GM19324 (cell line): ENCODE measurements at regions not wholly inside any gene's neighbourhood (a gene's known extent, or its start where the extent isn't known, plus 50 kb on each side); places are given as distances from the start of the nearest gene placed in this dataset.

ENCODE experiments used
- ATAC-seq: cut with Tn5 transposase; IDR thresholded peaks from one replicate; pipeline ENCODE4 v1.9.1; 2021; ENCODE audit warnings: mild to moderate bottlenecking, moderate library complexity; ENCODE audit not compliant: unreplicated experiment, low FRiP score

DNA sequence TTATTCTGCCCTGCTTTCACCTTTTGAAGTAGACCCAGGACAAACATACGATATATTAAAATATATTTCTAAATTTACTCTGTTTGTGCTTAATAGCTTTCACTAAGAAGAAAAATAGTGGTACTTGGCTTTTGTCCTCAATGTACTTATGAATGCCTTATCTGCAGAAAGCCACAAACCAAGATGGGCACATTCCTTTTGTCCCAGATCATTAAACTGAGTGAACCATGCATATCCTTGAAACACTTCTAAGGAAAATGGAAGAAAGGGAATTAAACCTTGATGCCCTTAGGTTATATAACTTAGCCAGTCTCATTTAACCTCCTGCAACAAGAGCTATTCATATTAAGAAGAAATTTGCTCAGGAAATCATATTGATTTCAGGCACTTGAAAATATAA, 553.8 kb upstream of the CDH9 start:
- no peak for ATAC-seq

DNA sequence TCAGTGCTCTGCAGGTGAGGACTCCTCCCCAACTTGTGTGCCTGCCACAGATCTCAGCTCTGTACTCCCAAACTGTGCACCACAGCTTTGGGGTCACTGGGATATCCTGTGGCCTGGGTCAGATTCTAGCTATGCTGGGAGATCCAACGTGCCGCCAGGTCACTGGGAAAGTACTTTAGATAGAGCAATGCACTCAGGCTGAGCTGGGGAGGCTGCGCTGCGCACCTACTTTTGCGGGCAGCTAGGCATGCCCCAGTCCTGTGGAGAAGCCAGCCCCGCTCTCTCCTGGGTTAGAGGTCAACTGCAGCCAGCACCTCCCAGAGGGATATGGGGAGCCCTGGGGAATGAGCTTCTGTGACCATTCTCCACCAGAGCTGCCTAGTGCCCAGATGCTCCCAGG, 552.1 kb upstream of the CDH9 start:
- no peak for ATAC-seq

DNA sequence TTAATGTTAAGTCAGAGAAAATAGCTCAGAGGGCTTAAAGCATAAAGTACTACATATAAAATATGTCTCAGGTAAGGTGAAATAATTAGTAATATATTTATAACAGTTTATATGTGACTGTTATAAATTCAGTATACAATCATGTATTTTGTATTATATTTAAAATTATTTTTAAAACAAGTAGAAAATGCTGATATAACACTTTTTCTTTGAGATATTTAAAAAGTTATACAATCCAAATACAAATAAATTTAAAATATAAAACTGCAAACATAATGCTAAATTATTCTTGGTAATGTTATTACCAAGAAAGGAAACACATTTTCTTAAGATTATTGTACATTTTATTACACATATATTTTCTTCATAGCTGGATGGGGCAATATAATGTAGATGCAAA, 539.9 kb upstream of the CDH9 start:
- no peak for ATAC-seq

GRCh38 chr5:27571681-27572080, 533.3 kb upstream of the CDH9 start:
- no peak for ATAC-seq

GRCh38 chr5:27568811-27569210, 530.4 kb upstream of the CDH9 start:
- no peak for ATAC-seq

- no peak for ATAC-seq
These were observed 523.0 kb upstream of the CDH9 start for GRCh38 chr5:27561408-27561807.

DNA sequence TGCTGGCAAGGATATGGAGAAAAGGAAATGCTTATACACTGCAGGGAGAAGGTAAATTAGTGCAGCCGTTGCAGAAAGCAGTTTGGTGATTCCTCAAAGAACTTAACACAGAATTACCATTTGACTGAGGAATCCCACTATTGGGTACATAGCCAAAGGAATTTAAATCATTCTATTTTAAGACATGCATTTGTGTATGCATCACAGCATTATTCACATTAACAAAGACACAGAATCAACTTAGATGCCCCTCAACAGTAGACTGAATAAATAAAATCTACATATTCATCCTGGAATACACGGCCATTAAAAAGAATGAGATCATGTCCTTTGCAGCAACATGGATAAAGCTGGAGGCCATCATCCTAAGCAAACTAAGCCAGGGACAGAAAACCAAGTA, 510.1 kb upstream of the CDH9 start:
- no peak for ATAC-seq

- ATAC-seq = no peak
These were observed 496.7 kb upstream of the CDH9 start for GRCh38 chr5:27535031-27535557.

DNA sequence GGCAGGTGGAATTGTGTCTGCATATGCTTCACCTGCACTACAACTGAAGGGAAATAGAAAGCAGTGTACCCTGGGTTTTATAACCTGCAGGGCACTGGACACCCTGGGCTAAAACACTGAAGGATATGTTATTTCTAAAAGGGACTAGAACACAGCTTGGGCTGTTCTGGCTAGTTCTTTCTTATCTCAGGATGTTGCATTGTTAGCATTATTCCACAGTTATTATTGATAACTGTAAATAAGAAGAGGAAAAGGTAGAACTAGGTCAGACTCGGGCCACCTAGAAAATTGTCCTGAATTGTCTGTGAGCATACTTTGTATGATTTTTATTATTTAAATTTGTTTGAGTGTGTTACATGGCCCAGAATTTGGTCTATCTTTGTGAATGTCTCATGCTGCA, 493.9 kb upstream of the CDH9 start:
- ATAC-seq = no peak

DNA sequence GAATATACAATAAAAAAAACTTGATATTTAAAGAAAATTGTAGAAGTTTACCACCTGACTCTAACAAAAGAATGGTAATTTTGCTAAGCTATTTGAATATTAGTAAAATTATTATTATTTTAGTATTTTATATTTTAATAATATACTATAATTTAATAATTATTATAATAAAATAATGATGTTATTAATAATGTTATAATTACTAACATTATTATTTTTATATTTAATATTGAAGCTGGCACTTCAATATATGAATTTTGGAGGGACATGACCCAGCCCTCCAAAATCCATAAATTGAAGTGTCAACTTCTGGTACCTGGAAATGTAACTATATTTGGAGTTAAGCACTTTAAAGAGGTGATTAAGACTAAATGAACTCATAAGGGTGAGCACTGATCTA, 486.1 kb upstream of the CDH9 start:
- no peak for ATAC-seq

DNA sequence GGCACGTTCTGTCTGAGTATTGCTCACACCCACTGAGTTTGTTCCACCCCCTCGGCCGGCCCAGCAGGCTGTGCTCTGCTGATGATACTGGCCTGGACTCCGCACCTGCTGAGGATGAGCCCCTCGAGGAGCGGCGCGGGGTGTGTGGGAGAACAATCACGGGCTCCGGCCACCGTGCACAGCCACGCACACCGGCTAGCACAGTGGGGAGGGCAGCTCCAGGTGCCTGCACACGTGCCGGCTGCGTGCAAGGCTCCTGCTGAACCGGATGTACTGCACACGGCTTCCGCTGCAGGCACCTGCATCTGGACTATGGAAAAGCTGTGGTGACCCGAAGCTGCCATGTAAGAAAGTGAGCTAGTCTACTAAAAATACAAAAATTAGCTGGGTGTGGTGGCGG, 485.2 kb upstream of the CDH9 start:
- no peak for ATAC-seq

DNA sequence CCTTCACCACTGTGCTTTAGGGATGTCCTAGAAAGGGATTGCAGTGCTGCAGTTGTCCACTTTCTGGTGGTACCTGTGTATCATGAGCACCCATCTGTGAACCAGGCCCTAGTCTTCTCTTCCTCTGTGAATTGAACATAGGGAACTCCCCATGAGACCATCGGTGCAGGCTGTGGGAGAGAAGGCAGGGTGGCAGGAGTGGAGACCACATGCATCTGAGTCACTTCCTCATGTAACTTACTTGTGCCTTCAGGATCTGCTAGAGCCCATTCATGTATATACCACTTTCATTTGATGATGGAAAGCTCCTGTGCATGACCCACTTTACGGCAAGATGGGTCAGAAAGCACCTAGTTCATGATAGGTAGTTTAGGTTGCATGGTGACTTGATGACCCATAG, 478.1 kb upstream of the CDH9 start:
- ATAC-seq = no peak

DNA sequence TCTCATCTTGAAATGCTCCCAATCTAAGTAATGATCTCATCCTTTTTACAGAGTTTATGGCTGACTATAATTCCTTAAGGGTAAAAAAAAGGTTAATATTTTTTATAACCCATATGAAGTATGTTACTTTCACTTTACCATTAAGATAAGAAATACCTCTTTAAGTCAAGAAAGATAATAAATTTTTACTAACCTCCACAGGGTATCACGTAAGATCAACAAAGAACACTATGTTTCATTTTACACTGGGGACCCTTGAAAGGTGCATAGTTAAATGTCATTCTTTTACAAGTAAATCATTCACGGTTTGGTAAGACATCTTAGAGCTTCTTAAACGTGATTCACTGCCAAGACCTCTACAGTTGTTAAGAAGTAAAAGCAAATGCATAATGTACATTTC, 472.7 kb upstream of the CDH9 start:
- ATAC-seq = no peak

GRCh38 chr5:27503813-27504212, 465.4 kb upstream of the CDH9 start:
- no peak for ATAC-seq

DNA sequence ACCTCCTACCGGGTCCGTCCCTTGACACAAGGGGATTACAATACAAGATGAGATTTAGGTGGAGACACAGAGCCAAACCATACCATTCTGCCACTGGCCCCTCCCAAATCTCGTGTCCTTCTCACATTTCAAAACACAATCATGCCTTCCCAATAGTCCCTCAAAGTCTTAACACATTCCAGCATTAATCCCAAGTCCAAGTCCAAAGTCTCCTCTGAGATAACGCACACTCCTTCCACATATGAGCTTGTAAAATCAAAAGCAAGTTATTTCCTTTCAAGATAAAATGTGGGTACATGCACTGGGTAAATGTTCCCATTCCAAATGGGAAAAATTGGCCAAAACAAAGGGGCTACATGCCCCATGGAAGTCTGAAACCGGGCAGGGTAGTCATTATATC, 463.9 kb upstream of the CDH9 start:
- no peak for ATAC-seq

DNA sequence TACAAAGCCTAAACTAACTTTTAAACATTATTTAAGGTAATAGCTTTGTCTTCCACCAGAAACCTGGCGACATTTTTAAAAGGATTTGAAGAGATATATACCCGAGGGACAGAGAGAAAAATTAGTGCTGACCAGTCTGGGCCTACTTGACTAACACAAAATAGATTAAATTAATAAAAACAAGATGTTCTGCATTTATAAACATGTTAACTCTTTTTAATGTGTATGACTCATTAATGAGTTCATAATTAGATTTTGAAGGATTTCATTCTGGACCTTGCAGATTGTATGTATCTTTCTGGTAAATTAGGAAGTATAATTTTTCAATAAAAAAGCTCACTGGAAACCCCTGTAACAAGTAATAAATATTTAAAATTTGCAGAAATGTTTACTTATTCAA, 459.1 kb upstream of the CDH9 start:
- ATAC-seq = no peak

DNA sequence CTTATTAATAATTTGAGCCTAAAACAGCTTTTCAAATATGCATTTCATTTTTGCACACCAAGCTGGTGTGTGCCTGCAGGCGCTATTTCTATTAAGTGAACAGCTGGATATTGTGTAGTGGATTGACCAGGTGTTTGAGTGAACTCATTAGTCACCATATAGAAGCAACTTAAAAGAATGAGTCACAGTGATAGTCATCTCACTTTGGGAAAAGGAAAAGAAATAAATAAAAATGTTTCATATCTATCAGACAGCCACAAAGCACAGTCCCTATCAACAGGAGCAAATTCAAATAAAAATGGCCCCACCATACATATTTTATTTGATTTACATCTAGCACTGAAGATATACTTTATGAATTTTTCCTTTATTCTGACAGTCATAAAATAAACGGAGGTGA, 456.5 kb upstream of the CDH9 start:
- no peak for ATAC-seq

GRCh38 chr5:27491746-27492439, 453.5 kb upstream of the CDH9 start:
- ATAC-seq = no peak

DNA sequence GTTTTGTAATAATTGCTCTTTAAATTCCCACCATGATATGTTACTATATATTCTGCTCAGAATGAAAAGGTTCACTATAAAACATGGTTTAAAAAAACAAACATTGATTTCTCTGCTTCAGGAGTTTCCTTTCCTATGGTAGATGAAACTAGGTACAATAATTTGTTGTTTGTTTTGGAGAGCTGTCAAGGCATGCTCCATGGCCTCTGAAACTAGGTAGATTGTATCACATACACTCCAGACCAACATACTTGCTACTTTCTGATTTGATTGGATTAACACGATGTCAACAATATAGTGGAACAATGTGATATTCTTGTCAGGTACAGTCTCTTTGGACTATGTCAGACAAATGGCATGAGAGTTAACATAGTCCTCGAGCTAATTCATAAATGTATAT, 452.7 kb upstream of the CDH9 start:
- ATAC-seq = no peak

DNA sequence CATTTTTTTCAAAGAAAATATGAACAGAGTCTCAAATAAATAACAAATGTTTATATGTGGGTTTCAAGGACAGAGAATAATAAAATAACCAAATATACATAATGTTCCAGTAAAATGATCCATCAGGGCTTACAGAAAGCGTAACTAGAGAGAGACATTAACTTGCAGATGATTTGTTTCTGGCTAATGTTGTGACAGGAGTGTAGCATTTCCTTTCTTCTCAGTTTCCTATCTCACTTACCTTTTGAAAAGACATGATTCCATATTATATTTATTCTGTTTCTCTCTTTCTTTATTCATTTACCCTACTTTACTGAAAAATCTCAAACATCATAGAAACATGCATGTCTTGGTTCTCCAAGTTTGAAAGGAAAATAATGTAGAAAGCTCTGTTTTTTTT, 451.3 kb upstream of the CDH9 start:
- ATAC-seq = no peak

DNA sequence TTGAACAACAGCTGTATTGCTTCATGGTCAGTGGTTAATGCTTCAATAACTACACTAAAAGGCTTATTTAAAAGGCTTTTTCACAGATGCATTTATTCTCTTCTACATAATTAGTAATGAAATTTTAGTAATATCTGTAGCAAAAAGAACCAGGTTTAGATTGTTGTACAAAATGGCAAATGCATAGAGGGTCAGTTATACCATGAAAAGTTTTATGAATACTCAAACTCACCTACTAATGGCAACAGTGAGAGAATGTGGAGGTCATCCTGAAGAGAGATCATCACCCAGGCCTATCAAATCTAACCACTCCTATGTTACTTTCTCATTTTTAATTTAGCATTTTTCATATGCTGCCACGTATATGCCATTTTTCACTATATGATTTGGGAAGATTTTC, 444.3 kb upstream of the CDH9 start:
- no peak for ATAC-seq

DNA sequence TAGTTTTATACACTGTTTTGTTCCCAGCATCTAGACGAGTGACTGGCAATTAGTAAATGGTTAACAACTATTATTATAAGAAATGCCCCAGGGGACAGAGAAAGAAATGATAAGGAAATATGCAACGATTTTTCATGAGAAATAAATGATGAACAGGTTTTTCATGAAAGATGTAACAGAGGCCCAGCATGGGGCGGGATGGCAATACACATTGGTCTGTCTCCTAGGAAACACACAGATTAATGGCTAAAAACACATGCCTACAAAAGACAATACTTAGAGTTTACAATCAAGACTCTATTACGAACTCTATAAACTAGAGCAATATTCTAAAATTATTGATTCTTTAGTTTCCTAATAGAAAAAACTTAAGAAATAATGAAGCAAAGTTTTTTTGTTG, 441.5 kb upstream of the CDH9 start:
- ATAC-seq = no peak

DNA sequence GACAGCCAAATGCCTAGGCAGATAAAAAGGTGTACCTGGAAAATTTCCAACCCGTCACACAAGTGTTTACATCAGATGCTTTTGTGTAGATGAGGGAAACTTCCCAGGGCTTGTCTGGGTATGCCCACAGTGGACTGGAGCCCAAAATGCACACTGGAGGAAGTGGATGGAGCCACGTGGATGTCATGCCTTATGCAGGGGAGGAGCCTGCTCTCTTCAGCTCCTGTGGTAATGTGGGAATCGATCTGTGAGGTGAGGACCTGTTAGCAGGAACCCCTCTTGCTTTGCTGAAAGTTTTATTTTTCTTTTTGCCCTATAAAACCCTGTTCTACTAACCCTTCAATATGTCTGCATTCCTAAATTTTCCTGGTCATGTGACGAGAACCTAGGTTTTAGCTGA, 439.2 kb upstream of the CDH9 start:
- ATAC-seq = no peak
